AG20443 (cell line): ENCODE measurements at regions not wholly inside any gene's neighbourhood (a gene's known extent, or its start where the extent isn't known, plus 50 kb on each side); places are given as distances from the start of the nearest gene placed in this dataset.
A peak's percentile ranks its signal among the peaks of the same experiment; 100 is the strongest.
"Not testable (repeated sequence)": the region's sequence is repeated elsewhere in the genome, so short reads cannot be mapped to it uniquely, and the experiment has no call there.

ENCODE experiments used
- DNase-seq: peaks from one replicate; pipeline ENCODE4 v3.0.0; 2012; ENCODE audit warnings: low spot score, mixed read lengths

- DNase-seq: no peak
Measured at GRCh38 chr4:26208237-26208994, 112.4 kb upstream of the RBPJ start.

- DNase-seq: not testable (repeated sequence)
Measured at GRCh38 chr4:26209378-26209777, 111.4 kb upstream of the RBPJ start.

- DNase-seq: no peak
Measured at GRCh38 chr4:26212528-26212927, 108.3 kb upstream of the RBPJ start.

GRCh38 chr4:26213317-26213716, 107.5 kb upstream of the RBPJ start:
- no peak for DNase-seq

- no peak for DNase-seq
Measured at GRCh38 chr4:26214994-26215393, 105.8 kb upstream of the RBPJ start.

- no peak for DNase-seq
Measured at GRCh38 chr4:26215725-26216124, 105.1 kb upstream of the RBPJ start.

- DNase-seq: no peak
Measured at GRCh38 chr4:26217481-26217880, 103.3 kb upstream of the RBPJ start.

GRCh38 chr4:26217961-26218676, 102.7 kb upstream of the RBPJ start:
- DNase-seq: peak; percentile 72

- DNase-seq: peak; percentile 17
Measured at GRCh38 chr4:26218677-26219605, 101.9 kb upstream of the RBPJ start.

- peak; percentile 41 for DNase-seq
Measured at GRCh38 chr4:26220696-26221095, 100.1 kb upstream of the RBPJ start.

GRCh38 chr4:26223155-26223554, 97.7 kb upstream of the RBPJ start:
- no peak for DNase-seq

- DNase-seq: no peak
Measured at GRCh38 chr4:26226629-26227376, 94.0 kb upstream of the RBPJ start.

GRCh38 chr4:26227601-26228229, 93.1 kb upstream of the RBPJ start:
- no peak for DNase-seq

- no peak for DNase-seq
Measured at GRCh38 chr4:26228883-26229282, 91.9 kb upstream of the RBPJ start.

GRCh38 chr4:26229974-26230373, 90.8 kb upstream of the RBPJ start:
- no peak for DNase-seq

- DNase-seq: no peak
Measured at GRCh38 chr4:26233350-26233749, 87.5 kb upstream of the RBPJ start.

GRCh38 chr4:26235500-26235899, 85.3 kb upstream of the RBPJ start:
- peak; percentile 65 for DNase-seq

- no peak for DNase-seq
Measured at GRCh38 chr4:26237916-26238315, 82.9 kb upstream of the RBPJ start.

- DNase-seq: no peak
Measured at GRCh38 chr4:26238426-26238777, 82.4 kb upstream of the RBPJ start.

GRCh38 chr4:26238778-26239679, 81.8 kb upstream of the RBPJ start:
- DNase-seq: peak; percentile 31
